H1 (cell line): ENCODE measurements at regions not wholly inside any gene's neighbourhood (a gene's known extent, or its start where the extent isn't known, plus 50 kb on each side); places are given as distances from the start of the nearest gene placed in this dataset.

Experiments used
- CTCF ChIA-PET: fragments of 300-600 bp; sonication (Branson Sonifier 250); formaldehyde crosslinking; loops from one replicate; lab custom pipeline; 2021; ENCODE audit not compliant: partially characterized antibody; lab: Charles Lee
- POLR2A ChIA-PET: fragments of 300-600 bp; sonication (Branson Sonifier 250); formaldehyde crosslinking; loops from one replicate; lab custom pipeline; 2021; ENCODE audit warnings: inconsistent platforms; ENCODE audit not compliant: partially characterized antibody; lab: Charles Lee
- DNase-seq, 2 experiments: peaks; one replicate each; pipeline versions ENCODE4 v3.0.0 to v3.0.0-alpha.2; 2010 to 2022; ENCODE audit warnings: low spot score in 2 of 2, low read depth in 1 of 2, mixed read lengths in 1 of 2
- FAIRE-seq: peaks from 2 replicates; lab custom pipeline; 2011; peaks lifted over from hg19 to GRCh38; lab: Jason Lieb, UNC
- H2AFZ ChIP-seq: 2 replicates; pipeline ENCODE4 v1.8.1; 2012; ENCODE audit warnings: low read length, inconsistent platforms
- H2AK5ac ChIP-seq: 2 replicates; pipeline ENCODE4 v1.6.1; 2013; ENCODE audit warnings: low read depth, low read length
- H2BK120ac ChIP-seq: replicated peaks from 2 replicates; pipeline ENCODE3; 2013; ENCODE audit warnings: low read depth, low read length, inconsistent platforms
- H2BK12ac ChIP-seq: 2 replicates; pipeline ENCODE4 v1.6.1; 2013; ENCODE audit warnings: low read depth, low read length
- H2BK15ac ChIP-seq: 2 replicates; pipeline ENCODE4 v1.6.1; 2013; ENCODE audit warnings: low read length
- H2BK20ac ChIP-seq: 2 replicates; pipeline ENCODE4 v1.6.1; 2013; ENCODE audit warnings: low read length
- H2BK5ac ChIP-seq: 2 replicates; pipeline ENCODE4 v1.6.1; 2013; ENCODE audit warnings: low read depth, low read length
- H3K14ac ChIP-seq: 2 replicates; pipeline ENCODE4 v1.6.1; 2013; ENCODE audit warnings: inconsistent platforms; ENCODE audit not compliant: insufficient read length
- H3K18ac ChIP-seq: 2 replicates; pipeline ENCODE4 v1.6.1; 2013; ENCODE audit warnings: low read length; ENCODE audit errors: extremely low read depth
- H3K23ac ChIP-seq: 2 replicates; pipeline ENCODE4 v1.6.1; 2013; ENCODE audit warnings: inconsistent platforms; ENCODE audit not compliant: insufficient read length
- H3K23me2 ChIP-seq: 2 replicates; pipeline ENCODE4 v1.6.1; 2013; ENCODE audit warnings: low read depth, low read length
- H3K27ac ChIP-seq: 2 replicates; pipeline ENCODE4 v1.6.1; 2011; ENCODE audit warnings: low read depth, low read length, inconsistent platforms
- H3K27me3 ChIP-seq, 4 experiments: replicated peaks in 1 of 4; 1 replicate in 1 of 4; 2 replicates in 3 of 4; pipeline versions ENCODE4 v1.6.1 to v1.8.1; 2011 to 2013; ENCODE audit warnings: low read length in 3 of 4, mild to moderate bottlenecking in 3 of 4, inconsistent platforms in 2 of 4, mixed read lengths in 2 of 4, moderate library complexity in 1 of 4; ENCODE audit not compliant: control insufficient read depth in 3 of 4, insufficient read depth in 3 of 4; ENCODE audit errors: extremely low read depth in 1 of 4
- H3K36me3 ChIP-seq, 4 experiments: 2 replicates each; pipeline versions ENCODE4 v1.6.1 to v1.8.1; 2011 to 2013; ENCODE audit warnings: mild to moderate bottlenecking in 4 of 4, low read length in 3 of 4, moderate library complexity in 2 of 4, control low read depth in 1 of 4, inconsistent platforms in 1 of 4; ENCODE audit not compliant: insufficient read depth in 4 of 4, control insufficient read depth in 2 of 4
- H3K4ac ChIP-seq: replicated peaks from 2 replicates; pipeline ENCODE3; 2013; ENCODE audit warnings: low read length, low read depth, mixed read lengths, inconsistent platforms; ENCODE audit not compliant: insufficient read length
- H3K4me1 ChIP-seq, 4 experiments: replicated peaks in 1 of 4; 1 replicate in 1 of 4; 2 replicates in 3 of 4; pipeline versions ENCODE4 v1.6.1 to v1.8.1; 2011 to 2013; ENCODE audit warnings: low read length in 3 of 4, inconsistent platforms in 2 of 4, mixed read lengths in 1 of 4; ENCODE audit not compliant: insufficient read depth in 4 of 4, control insufficient read depth in 3 of 4
- H3K4me2 ChIP-seq, 2 experiments: 2 replicates each; pipeline versions ENCODE4 v1.6.1 to v1.8.1; 2011 to 2013; ENCODE audit warnings: low read depth in 2 of 2, low read length in 2 of 2, control low read depth in 1 of 2, inconsistent platforms in 1 of 2, mild to moderate bottlenecking in 1 of 2; ENCODE audit not compliant: insufficient read depth in 1 of 2
- H3K4me3 ChIP-seq, 4 experiments: fragments of 200-600, 300-600 bp in 1 of 4; sonication (generic), shearing (Covaris generic), sonication (Bioruptor Twin) in 1 of 4; 2 replicates each; pipeline versions ENCODE4 v1.5.1 to v1.8.1; 2011 to 2016; ENCODE audit warnings: low read length in 4 of 4, low read depth in 3 of 4, control low read depth in 2 of 4, inconsistent platforms in 2 of 4, mild to moderate bottlenecking in 2 of 4, mixed read lengths in 1 of 4, moderate library complexity in 1 of 4; ENCODE audit not compliant: insufficient read depth in 2 of 4; ENCODE audit errors: extremely low read depth in 1 of 4
- H3K56ac ChIP-seq: replicated peaks from 2 replicates; pipeline ENCODE3; 2013; ENCODE audit warnings: low read depth, mild to moderate bottlenecking, mixed read lengths, low read length, inconsistent platforms; ENCODE audit not compliant: insufficient read length
- H3K79me1 ChIP-seq: 2 replicates; pipeline ENCODE4 v1.6.1; 2013; ENCODE audit warnings: low read depth, low read length, control low read depth
- H3K79me2 ChIP-seq, 2 experiments: 2 replicates each; pipeline versions ENCODE4 v1.6.1 to v1.8.1; 2012 to 2013; ENCODE audit warnings: low read length in 2 of 2, mild to moderate bottlenecking in 2 of 2, inconsistent platforms in 1 of 2; ENCODE audit not compliant: insufficient read depth in 2 of 2, control insufficient read depth in 1 of 2
- H3K9ac ChIP-seq, 4 experiments: replicated peaks in 1 of 4; 1 replicate in 1 of 4; 2 replicates in 3 of 4; pipeline versions ENCODE4 v1.6.1 to v1.8.1; 2011 to 2013; ENCODE audit warnings: low read depth in 3 of 4, low read length in 3 of 4, control low read depth in 2 of 4, mild to moderate bottlenecking in 2 of 4, moderate library complexity in 2 of 4, inconsistent platforms in 1 of 4; ENCODE audit errors: extremely low read depth in 1 of 4
- H3K9me3 ChIP-seq, 2 experiments: 2 replicates each; pipeline versions ENCODE4 v1.6.1 to v1.8.1; 2012 to 2013; ENCODE audit warnings: mild to moderate bottlenecking in 2 of 2, moderate library complexity in 2 of 2, control low read depth in 1 of 2, inconsistent platforms in 1 of 2, low read depth in 1 of 2, low read length in 1 of 2, mixed read lengths in 1 of 2; ENCODE audit not compliant: insufficient read depth in 2 of 2
- H4K20me1 ChIP-seq, 2 experiments: replicated peaks in 1 of 2; 2 replicates each; pipeline versions ENCODE3 to v1.8.1; 2011 to 2013; ENCODE audit warnings: inconsistent platforms in 2 of 2, low read length in 2 of 2, mild to moderate bottlenecking in 1 of 2; ENCODE audit not compliant: insufficient read depth in 2 of 2, control insufficient read depth in 1 of 2
- H4K5ac ChIP-seq: 2 replicates; pipeline ENCODE4 v1.6.1; 2013; ENCODE audit warnings: low read length, low read depth, mixed read lengths, inconsistent platforms; ENCODE audit not compliant: insufficient read length
- H4K8ac ChIP-seq: 2 replicates; pipeline ENCODE4 v1.8.0; 2013; ENCODE audit warnings: mild to moderate bottlenecking, moderate library complexity, low read length, inconsistent platforms; ENCODE audit not compliant: insufficient read depth; ENCODE audit errors: extremely low read depth
- H4K91ac ChIP-seq: replicated peaks from 2 replicates; pipeline ENCODE3; 2013; ENCODE audit warnings: low read length, mixed read lengths, inconsistent platforms; ENCODE audit not compliant: insufficient read length
- BACH1 ChIP-seq: IDR thresholded peaks from 2 replicates; pipeline ENCODE4 v1.6.1; 2012; ENCODE audit warnings: low read length, improper control_type of control experiment
- CBX5 ChIP-seq: fragments of 300-800, 300-1000 bp; sonication (generic); IDR thresholded peaks from 2 replicates; pipeline ENCODE4 v1.7.1; 2016; ENCODE audit warnings: antibody characterized with exemption, low read length, low read depth
- CTCF ChIP-seq, 3 experiments: IDR thresholded peaks; 1 replicate in 2 of 3; 2 replicates in 1 of 3; pipeline versions ENCODE4 v1.5.1 to v1.6.1; 2011; ENCODE audit warnings: low read length in 3 of 3, mild to moderate bottlenecking in 3 of 3, inconsistent platforms in 2 of 3, low read depth in 1 of 3, moderate library complexity in 1 of 3; ENCODE audit not compliant: insufficient read depth in 1 of 3; ENCODE audit errors: control extremely low read depth in 1 of 3
- EP300 ChIP-seq, 2 experiments: IDR thresholded peaks; 1 replicate in 1 of 2; 2 replicates in 1 of 2; pipeline ENCODE4 v1.6.1; 2011 to 2012; ENCODE audit warnings: low read depth in 2 of 2, low read length in 2 of 2, mild to moderate bottlenecking in 2 of 2, borderline replicate concordance in 1 of 2, inconsistent platforms in 1 of 2, moderate library complexity in 1 of 2
- HDAC6 ChIP-seq: IDR thresholded peaks from one replicate; pipeline ENCODE4 v1.7.1; 2012; ENCODE audit warnings: low read depth, mild to moderate bottlenecking, inconsistent platforms, low read length, moderate library complexity
- MAFK ChIP-seq: IDR thresholded peaks from 2 replicates; pipeline ENCODE4 v1.6.1; 2012; ENCODE audit warnings: low read depth, mild to moderate bottlenecking, improper control_type of control experiment, low read length
- POLR2AphosphoS5 ChIP-seq: IDR thresholded peaks from 2 replicates; pipeline ENCODE4 v1.6.1; 2011; ENCODE audit warnings: low read depth, low read length
- RBBP5 ChIP-seq: IDR thresholded peaks from 2 replicates; pipeline ENCODE4 v1.7.1; 2012; ENCODE audit warnings: low read depth, mild to moderate bottlenecking, inconsistent platforms, low read length, moderate library complexity, borderline replicate concordance
- RFX5 ChIP-seq: IDR thresholded peaks from 2 replicates; pipeline ENCODE4 v1.6.1; 2011; ENCODE audit warnings: low read depth, low read length, improper control_type of control experiment, borderline replicate concordance
- SRF ChIP-seq: IDR thresholded peaks from 2 replicates; pipeline ENCODE4 v1.6.1; 2011; ENCODE audit warnings: mild to moderate bottlenecking, low read depth, low read length, moderate library complexity
- YY1 ChIP-seq: IDR thresholded peaks from 2 replicates; pipeline ENCODE4 v1.6.1; 2011; ENCODE audit warnings: low read depth, mild to moderate bottlenecking, low read length
- TF ChIP-seq, protein P1 (sequence below): IDR thresholded peaks from 2 replicates; pipeline ENCODE4 v1.6.1; 2012; ENCODE audit warnings: low read length, inconsistent platforms

DNA sequence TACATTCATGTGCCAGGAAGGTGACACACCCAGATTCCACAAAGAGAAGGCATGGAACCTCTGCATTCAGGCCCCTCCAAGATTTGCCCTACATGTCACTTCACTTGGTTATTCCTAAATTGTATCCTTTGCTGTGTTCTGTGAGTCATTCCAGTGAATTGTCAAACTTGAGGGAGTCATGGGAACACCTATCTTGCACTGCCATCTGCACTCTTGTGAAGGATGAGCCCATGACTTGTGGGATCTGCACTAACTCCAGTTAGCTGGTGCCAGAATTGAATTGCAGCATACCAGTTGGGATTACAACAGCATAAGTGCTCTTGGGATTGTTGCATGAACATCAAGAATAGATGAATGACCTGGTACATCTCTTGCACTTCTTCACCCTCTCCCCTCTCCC lies 1288.0 kb upstream of the ZEB2 start:
- H2BK120ac ChIP-seq, result no peak overlapping the region
- no peak overlapping the region for H3K18ac ChIP-seq
- H3K4me3 ChIP-seq, result no peak overlapping the region
- no peaks in the 10 kb centered on the region for H3K79me2 ChIP-seq
- ChIA-PET POLR2A (no interaction called here), CTCF (no interaction called here)
- no peak overlapping the region for H2BK12ac ChIP-seq
- no peaks in the 10 kb centered on the region for H3K9me3 ChIP-seq
- no peak overlapping the region for H3K56ac ChIP-seq
- no peak overlapping the region for H4K91ac ChIP-seq
- no peak for FAIRE-seq
- H3K14ac ChIP-seq, result no peak overlapping the region
- H3K36me3 ChIP-seq, result no peaks in the 10 kb centered on the region
- H2AFZ ChIP-seq, result no peak overlapping the region
- no peak overlapping the region for H2AK5ac ChIP-seq
- H3K4me2 ChIP-seq, result no peak overlapping the region
- no peak for DNase-seq
- H3K9ac ChIP-seq, result no peak overlapping the region
- no peak overlapping the region for H3K27ac ChIP-seq
- H2BK5ac ChIP-seq, result no peak overlapping the region
- H3K4me1 ChIP-seq, result no peaks in the 10 kb centered on the region
- peaks cover 0 to 2% (median 0%) of the 10 kb centered on the region in 4 experiments; a peak in 1 of 7 replicates for H3K27me3 ChIP-seq
- H2BK20ac ChIP-seq, result no peak overlapping the region
- no peak overlapping the region for H3K4ac ChIP-seq
- no peak overlapping the region for H3K23ac ChIP-seq
- H4K20me1 ChIP-seq, result no peaks in the 10 kb centered on the region
- H4K5ac ChIP-seq, result no peak overlapping the region
- no peak overlapping the region for H4K8ac ChIP-seq
- no peak overlapping the region for H2BK15ac ChIP-seq
- no peaks in the 10 kb centered on the region for H3K79me1 ChIP-seq
- no peaks in the 10 kb centered on the region for H3K23me2 ChIP-seq
- TF ChIP-seq CBX5 (no peak), BACH1 (no peak), RFX5 (no peak), RBBP5 (no peak), YY1 (no peak), POLR2AphosphoS5 (no peak), SRF (no peak), HDAC6 (no peak), EP300 (IDR thresholded peaks at IDR 0.05; ENCODE audit: borderline replicate concordance in 1 of 2, low read depth in 2 of 2, low read length in 2 of 2) (no peak), CTCF (IDR thresholded peaks at IDR 0.05; ENCODE audit: control extremely low read depth in 1 of 3, insufficient read depth in 1 of 3, low read depth in 1 of 3, low read length in 3 of 3) (no peak), MAFK (no peak)
- TF ChIP-seq, protein P1, sequence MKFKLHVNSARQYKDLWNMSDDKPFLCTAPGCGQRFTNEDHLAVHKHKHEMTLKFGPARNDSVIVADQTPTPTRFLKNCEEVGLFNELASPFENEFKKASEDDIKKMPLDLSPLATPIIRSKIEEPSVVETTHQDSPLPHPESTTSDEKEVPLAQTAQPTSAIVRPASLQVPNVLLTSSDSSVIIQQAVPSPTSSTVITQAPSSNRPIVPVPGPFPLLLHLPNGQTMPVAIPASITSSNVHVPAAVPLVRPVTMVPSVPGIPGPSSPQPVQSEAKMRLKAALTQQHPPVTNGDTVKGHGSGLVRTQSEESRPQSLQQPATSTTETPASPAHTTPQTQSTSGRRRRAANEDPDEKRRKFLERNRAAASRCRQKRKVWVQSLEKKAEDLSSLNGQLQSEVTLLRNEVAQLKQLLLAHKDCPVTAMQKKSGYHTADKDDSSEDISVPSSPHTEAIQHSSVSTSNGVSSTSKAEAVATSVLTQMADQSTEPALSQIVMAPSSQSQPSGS, result no peak
